Ovary (tissue), 7 donors: ENCODE measurements at regions not wholly inside any gene's neighbourhood (a gene's known extent, or its start where the extent isn't known, plus 50 kb on each side); places are given as distances from the start of the nearest gene placed in this dataset.

Experiments
- DNase-seq, 5 donors: peaks; one replicate each; pipeline ENCODE4 v3.0.0-alpha.2; 2019 to 2020
- H3K27ac ChIP-seq, 2 donors: fragments of 200-600 bp; one replicate each; pipeline versions ENCODE4 v1.5.1 to v1.8.0; 2019 to 2022
- H3K27me3 ChIP-seq: fragments of 200-600 bp; one replicate; pipeline ENCODE4 v1.8.0; 2022
- H3K36me3 ChIP-seq: fragments of 200-600 bp; sonication (generic); one replicate; pipeline ENCODE4 v1.5.1; 2019
- H3K4me1 ChIP-seq: one replicate; pipeline ENCODE4 v1.8.1; 2013; ENCODE audit warnings: mild to moderate bottlenecking, moderate library complexity; ENCODE audit not compliant: insufficient read depth
- H3K4me3 ChIP-seq: fragments of 200-600 bp; sonication (generic); one replicate; pipeline ENCODE4 v1.5.1; 2017
- H3K9me3 ChIP-seq, 2 donors: fragments of 200-600 bp in 1 of 2; sonication (generic) in 1 of 2; one replicate each; pipeline versions ENCODE4 v1.5.1 to v1.8.1; 2013 to 2019; ENCODE audit warnings: mild to moderate bottlenecking in 1 of 2, moderate library complexity in 1 of 2
- CTCF ChIP-seq, 3 donors: fragments of 450-650 bp in 2 of 3; fragments of 200-600 bp in 1 of 3; IDR thresholded peaks; one replicate each; pipeline versions ENCODE4 v1.5.1 to v1.8.0; 2016 to 2022; ENCODE audit warnings: antibody characterized with exemption in 3 of 3, mild to moderate bottlenecking in 1 of 3
- EP300 ChIP-seq: sonication (generic); formaldehyde crosslinking; IDR thresholded peaks from one replicate; pipeline ENCODE4 v1.6.1; 2017; ENCODE audit warnings: antibody characterized with exemption
- POLR2A ChIP-seq: fragments of 450-650 bp; IDR thresholded peaks from one replicate; pipeline ENCODE4 v1.6.1; 2017; ENCODE audit warnings: antibody characterized with exemption, mild to moderate bottlenecking, moderate library complexity
- WGBS, 3 donors: extraction: QIAGEN DNeasy Blood & Tissue Kit in 1 of 3; methylation state at CpG; one replicate each; pipeline versions ENCODE4 v1.1.5 to v1.1.7; 2013 to 2017; 5-methylcytosine and 5-hydroxymethylcytosine counted together
- intact Hi-C, 4 donors: fragments of 100-400 bp; cut with DNase I; formaldehyde crosslinking; loops; one replicate each; pipeline versions ENCODE4 v1.11.0 to v1.15.1; 2022 to 2023
- donor health status: DM: no; HTN: no; CAD: no; lungs with moderate emphysema.
- donor health status: DM: no; HTN: no; CAD: no.
- donor health status: Bipolar disorder and iron deficiency.
- donor health status: DM: no; HTN: no; CAD: no.
- donor health status: DM: yes; HTN: yes; CAD: no.

DNA sequence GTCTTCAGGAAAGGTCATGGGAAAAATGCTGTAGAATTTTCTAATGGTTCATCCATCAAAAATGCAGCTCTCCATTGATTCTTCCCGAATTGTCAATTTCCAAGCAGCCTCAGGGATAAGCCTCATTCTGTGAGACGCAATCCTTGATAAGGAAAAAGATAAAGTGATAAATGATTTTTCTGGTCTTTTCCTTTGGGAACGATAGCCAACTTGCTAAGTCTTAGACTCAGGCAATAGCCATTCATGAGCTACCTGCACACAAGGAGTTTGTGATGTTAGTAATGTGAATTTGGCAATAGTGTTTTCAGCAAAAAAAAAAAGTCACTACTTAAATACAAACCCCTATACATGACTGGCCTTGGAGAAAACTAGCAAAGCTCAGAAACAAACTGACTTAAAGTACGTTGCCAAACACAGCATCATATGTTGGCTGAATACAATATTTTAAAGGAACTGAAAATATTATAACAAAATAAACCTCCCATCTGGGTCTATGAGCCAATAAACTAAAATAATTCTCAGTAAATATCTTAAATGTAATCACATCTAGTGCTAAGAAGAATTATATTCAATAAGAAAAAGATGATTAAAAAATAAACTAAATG is 75.5 kb downstream of the KLF6 start:
- Histone ChIP-seq H3K9me3 (no peaks in the 10 kb centered on the region), H3K27me3 (no peaks in the 10 kb centered on the region), H3K36me3 (no peaks in the 10 kb centered on the region), H3K4me1 (no peaks in the 10 kb centered on the region), H3K27ac (no peak overlapping the region), H3K4me3 (no peak overlapping the region)
- 59 to 73% (median 63%) methylated on average over 4 of the region's 4 CpGs for WGBS, 3 donors
- intact Hi-C loops = no loop called here
- TF ChIP-seq CTCF (IDR thresholded peaks at IDR 0.05) (no peak), EP300 (no peak), POLR2A (no peak)
- DNase-seq = no peak

DNA sequence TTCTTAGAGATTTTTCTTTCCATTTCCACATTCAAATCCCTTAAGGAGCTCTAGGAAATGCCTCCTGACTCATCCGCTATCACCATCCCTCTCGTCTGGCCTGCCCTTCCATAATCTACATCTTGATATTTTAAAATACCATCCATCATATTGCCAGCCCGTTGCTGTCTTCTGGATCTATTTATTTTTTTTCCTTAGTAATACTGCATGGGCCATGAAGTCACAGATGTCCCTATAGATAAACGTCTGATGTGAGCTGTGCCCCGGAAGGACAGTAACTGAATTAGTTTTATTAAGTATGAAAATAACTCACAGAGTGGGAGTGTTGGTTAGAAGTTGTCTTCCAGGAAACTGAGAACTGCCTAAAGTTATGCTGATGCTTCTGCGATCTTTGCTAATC is 76.2 kb downstream of the KLF6 start:
- Histone ChIP-seq H3K4me1 (no peaks in the 10 kb centered on the region), H3K27me3 (no peaks in the 10 kb centered on the region), H3K36me3 (no peaks in the 10 kb centered on the region), H3K27ac (no peak overlapping the region), H3K4me3 (no peak overlapping the region), H3K9me3 (no peaks in the 10 kb centered on the region)
- DNase-seq = no peak
- TF ChIP-seq EP300 (no peak), CTCF (IDR thresholded peaks at IDR 0.05) (no peak), POLR2A (no peak)
- 57 to 71% (median 65%) methylated on average over 6 of the region's 6 CpGs for WGBS, 3 donors
- intact Hi-C loops = no loop called here

DNA sequence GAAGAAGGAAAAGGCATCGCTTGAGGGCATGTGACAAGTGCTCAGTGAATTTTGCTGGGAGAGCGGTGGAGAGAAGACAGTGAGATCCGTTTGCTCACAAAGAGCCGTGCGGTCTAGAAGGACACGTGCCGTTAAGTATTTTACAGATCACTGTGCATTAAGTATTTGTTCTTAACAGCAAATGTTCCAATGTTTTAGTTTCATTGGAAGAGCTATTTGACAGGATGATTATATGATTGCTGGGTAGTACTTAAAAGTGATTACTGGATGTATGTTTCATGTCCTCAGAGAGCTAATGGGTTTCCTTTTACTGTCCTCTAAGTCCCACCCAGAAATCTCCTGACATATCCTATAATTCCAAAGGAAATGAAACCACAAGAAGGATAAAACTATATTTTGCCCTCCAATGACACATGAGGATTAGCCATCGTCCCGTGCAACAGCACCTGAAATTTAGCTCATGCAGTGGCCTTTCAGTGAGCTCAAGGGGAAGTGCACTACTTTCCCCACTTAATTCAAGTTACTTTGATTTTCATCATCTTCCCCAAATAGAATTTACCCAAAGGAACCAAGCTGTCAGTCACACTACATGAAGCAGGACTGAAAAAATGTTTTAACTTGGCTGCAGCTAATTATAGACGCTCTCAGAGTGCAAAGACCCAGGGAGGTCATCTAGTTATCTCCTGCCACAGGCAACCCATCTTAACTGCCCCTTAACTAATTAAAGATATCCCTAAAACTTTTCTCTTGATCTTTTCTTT is 80.3 kb downstream of the KLF6 start:
- TF ChIP-seq POLR2A (no peak), CTCF (IDR thresholded peaks at IDR 0.05) (no peak), EP300 (no peak)
- Histone ChIP-seq H3K4me1 (no peaks in the 10 kb centered on the region), H3K4me3 (no peak overlapping the region), H3K27ac (no peak overlapping the region), H3K9me3 (no peaks in the 10 kb centered on the region), H3K27me3 (no peaks in the 10 kb centered on the region), H3K36me3 (no peaks in the 10 kb centered on the region)
- 88 to 89% (median 89%) methylated on average over 10 of the region's 10 CpGs for WGBS, 3 donors
- intact Hi-C loops = no loop called here
- DNase-seq = no peak

DNA sequence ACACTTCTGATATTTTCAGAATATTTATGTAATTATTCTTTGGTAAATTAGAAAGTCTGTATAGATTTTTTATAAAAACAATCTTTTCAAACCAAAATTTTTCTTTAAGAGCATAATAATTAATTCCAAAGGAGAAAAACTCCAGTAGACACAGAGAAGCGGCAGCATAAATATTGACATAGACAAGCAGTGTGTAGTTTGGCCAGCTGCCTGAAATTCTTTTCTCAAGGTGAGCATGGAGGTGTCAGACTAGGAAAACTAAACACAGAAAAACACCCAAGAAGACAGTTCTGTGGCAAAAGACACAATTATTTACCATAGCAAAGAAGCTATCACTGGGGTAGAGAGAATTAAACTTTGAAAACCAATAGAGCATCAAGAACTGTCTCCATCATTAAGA is 82.4 kb downstream of the KLF6 start:
- no peak for DNase-seq
- Histone ChIP-seq H3K9me3 (no peaks in the 10 kb centered on the region), H3K4me1 (no peaks in the 10 kb centered on the region), H3K4me3 (no peak overlapping the region), H3K27ac (no peak overlapping the region), H3K27me3 (no peaks in the 10 kb centered on the region), H3K36me3 (no peaks in the 10 kb centered on the region)
- WGBS, 3 donors = 78 to 87% (median 84%) methylated on average over 1 of the region's 1 CpG
- TF ChIP-seq CTCF (IDR thresholded peaks at IDR 0.05) (no peak), EP300 (no peak), POLR2A (no peak)
- intact Hi-C loops = no loop called here
